HepG2 (cell line): ENCODE measurements at regions not wholly inside any gene's neighbourhood (a gene's known extent, or its start where the extent isn't known, plus 50 kb on each side); places are given as distances from the start of the nearest gene placed in this dataset.

Experiments used
- CERS6 ChIP-seq: sonication (generic); formaldehyde crosslinking; IDR thresholded peaks from 2 replicates; pipeline ENCODE4 v1.5.0; 2020; ENCODE audit warnings: missing genetic modification reagents
- GATA4 ChIP-seq: sonication (generic); IDR thresholded peaks from 2 replicates; pipeline ENCODE4 v1.6.1; 2016; ENCODE audit warnings: antibody characterized with exemption, low read depth, borderline replicate concordance
- MXI1 ChIP-seq: IDR thresholded peaks from 3 replicates; pipeline ENCODE4 v1.6.1; 2012; ENCODE audit warnings: low read depth, low read length, inconsistent platforms, borderline replicate concordance
- MYPOP ChIP-seq: sonication (generic); formaldehyde crosslinking; IDR thresholded peaks from 2 replicates; pipeline ENCODE4 v1.8.1; 2023; ENCODE audit warnings: mild to moderate bottlenecking, moderate library complexity, missing genetic modification reagents
- NFYC ChIP-seq: IDR thresholded peaks from 2 replicates; pipeline ENCODE4 v1.6.1; 2016; ENCODE audit warnings: missing genetic modification reagents, missing compliant biosample characterization
- NR2F6 ChIP-seq, 2 experiments: IDR thresholded peaks; 2 replicates each; pipeline ENCODE4 v1.6.1; 2016; ENCODE audit warnings: antibody characterized with exemption in 1 of 2, mild to moderate bottlenecking in 1 of 2
- PAWR ChIP-seq: sonication (generic); formaldehyde crosslinking; IDR thresholded peaks from 2 replicates; pipeline ENCODE4 v1.4.0; 2020; ENCODE audit warnings: missing genetic modification reagents, mild to moderate bottlenecking, borderline replicate concordance
- RCOR2 ChIP-seq: IDR thresholded peaks from 2 replicates; pipeline ENCODE4 v1.6.1; 2016; ENCODE audit warnings: missing biosample characterization, missing genetic modification reagents
- SMYD3 ChIP-seq: sonication (generic); formaldehyde crosslinking; IDR thresholded peaks from 2 replicates; pipeline ENCODE4 v1.8.1; 2023; ENCODE audit warnings: mild to moderate bottlenecking, missing genetic modification reagents
- THAP11 ChIP-seq: IDR thresholded peaks from 2 replicates; pipeline ENCODE4 v1.6.1; 2016; ENCODE audit warnings: missing biosample characterization, missing genetic modification reagents
- TOE1 ChIP-seq: sonication (generic); formaldehyde crosslinking; IDR thresholded peaks from 2 replicates; pipeline ENCODE4 v1.4.0; 2020; ENCODE audit warnings: mild to moderate bottlenecking, missing genetic modification reagents
- ZBTB43 ChIP-seq: sonication (generic); formaldehyde crosslinking; conservative IDR thresholded peaks from 2 replicates; pipeline ENCODE4 v1.4.0; 2020; ENCODE audit warnings: missing genetic modification reagents
- ZFP36 ChIP-seq: fragments of 150-350 bp; IDR thresholded peaks from 2 replicates; pipeline ENCODE4 v1.6.1; 2018; ENCODE audit warnings: borderline replicate concordance, low read length, low read depth; ENCODE audit not compliant: partially characterized antibody
- ZNF570 ChIP-seq: sonication (generic); formaldehyde crosslinking; IDR thresholded peaks from 2 replicates; pipeline ENCODE4 v1.4.0; 2020; ENCODE audit warnings: mild to moderate bottlenecking, missing genetic modification reagents, borderline replicate concordance
- ZNF614 ChIP-seq: IDR thresholded peaks from 2 replicates; pipeline ENCODE4 v1.6.1; 2018; ENCODE audit warnings: missing biosample characterization, missing genetic modification reagents, inconsistent platforms, borderline replicate concordance
- TF ChIP-seq, protein P1 (sequence below): sonication (generic); formaldehyde crosslinking; IDR thresholded peaks from 2 replicates; pipeline ENCODE4 v1.9.0; 2021; ENCODE audit warnings: missing genetic modification reagents, mild to moderate bottlenecking, borderline replicate concordance
- TF ChIP-seq, protein P2 (sequence below): sonication (generic); formaldehyde crosslinking; IDR thresholded peaks from 2 replicates; pipeline ENCODE4 v1.4.0; 2020; ENCODE audit warnings: missing genetic modification reagents
- TF ChIP-seq, protein P3 (sequence below): sonication (generic); formaldehyde crosslinking; IDR thresholded peaks from 2 replicates; pipeline ENCODE4 v1.5.0; 2020; ENCODE audit warnings: missing genetic modification reagents
- TF ChIP-seq, protein P4 (sequence below): sonication (generic); formaldehyde crosslinking; IDR thresholded peaks from 2 replicates; pipeline ENCODE4 v1.5.0; 2020; ENCODE audit warnings: missing genetic modification reagents

GRCh38 chr6:63452125-63452524, 120.2 kb upstream of the LOC128125822 start (continued):
- TF ChIP-seq, protein P1, sequence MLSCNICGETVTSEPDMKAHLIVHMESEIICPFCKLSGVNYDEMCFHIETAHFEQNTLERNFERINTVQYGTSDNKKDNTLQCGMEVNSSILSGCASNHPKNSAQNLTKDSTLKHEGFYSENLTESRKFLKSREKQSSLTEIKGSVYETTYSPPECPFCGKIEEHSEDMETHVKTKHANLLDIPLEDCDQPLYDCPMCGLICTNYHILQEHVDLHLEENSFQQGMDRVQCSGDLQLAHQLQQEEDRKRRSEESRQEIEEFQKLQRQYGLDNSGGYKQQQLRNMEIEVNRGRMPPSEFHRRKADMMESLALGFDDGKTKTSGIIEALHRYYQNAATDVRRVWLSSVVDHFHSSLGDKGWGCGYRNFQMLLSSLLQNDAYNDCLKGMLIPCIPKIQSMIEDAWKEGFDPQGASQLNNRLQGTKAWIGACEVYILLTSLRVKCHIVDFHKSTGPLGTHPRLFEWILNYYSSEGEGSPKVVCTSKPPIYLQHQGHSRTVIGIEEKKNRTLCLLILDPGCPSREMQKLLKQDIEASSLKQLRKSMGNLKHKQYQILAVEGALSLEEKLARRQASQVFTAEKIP (CRISPR knock-in tag) = no peak
- TF ChIP-seq RCOR2 (CRISPR knock-in tag) (peak; percentile 98), GATA4 (peak; percentile 28; the same call in 1 of the 2 replicates), THAP11 (peak; percentile 84), PAWR (CRISPR knock-in tag) (no peak), NR2F6 (IDR thresholded peaks at IDR 0.05) (peak; percentile 45), NR2F6 (CRISPR knock-in tag; IDR thresholded peaks at IDR 0.05) (peak; percentile 75), MXI1 (peak; percentile 63; the same call in 1 of the 3 replicates), ZFP36 (no peak), SMYD3 (CRISPR knock-in tag) (no peak), NFYC (CRISPR knock-in tag) (no peak), CERS6 (no peak), TOE1 (no peak), MYPOP (CRISPR knock-in tag) (peak; percentile 61; the same call in 1 of the 2 replicates), ZNF614 (CRISPR knock-in tag) (peak; percentile 94), ZNF570 (CRISPR knock-in tag) (no peak), ZBTB43 (CRISPR knock-in tag) (0 out of 2 replicates have a peak, but pooled peaks have one; percentile 47)
- TF ChIP-seq, protein P2, sequence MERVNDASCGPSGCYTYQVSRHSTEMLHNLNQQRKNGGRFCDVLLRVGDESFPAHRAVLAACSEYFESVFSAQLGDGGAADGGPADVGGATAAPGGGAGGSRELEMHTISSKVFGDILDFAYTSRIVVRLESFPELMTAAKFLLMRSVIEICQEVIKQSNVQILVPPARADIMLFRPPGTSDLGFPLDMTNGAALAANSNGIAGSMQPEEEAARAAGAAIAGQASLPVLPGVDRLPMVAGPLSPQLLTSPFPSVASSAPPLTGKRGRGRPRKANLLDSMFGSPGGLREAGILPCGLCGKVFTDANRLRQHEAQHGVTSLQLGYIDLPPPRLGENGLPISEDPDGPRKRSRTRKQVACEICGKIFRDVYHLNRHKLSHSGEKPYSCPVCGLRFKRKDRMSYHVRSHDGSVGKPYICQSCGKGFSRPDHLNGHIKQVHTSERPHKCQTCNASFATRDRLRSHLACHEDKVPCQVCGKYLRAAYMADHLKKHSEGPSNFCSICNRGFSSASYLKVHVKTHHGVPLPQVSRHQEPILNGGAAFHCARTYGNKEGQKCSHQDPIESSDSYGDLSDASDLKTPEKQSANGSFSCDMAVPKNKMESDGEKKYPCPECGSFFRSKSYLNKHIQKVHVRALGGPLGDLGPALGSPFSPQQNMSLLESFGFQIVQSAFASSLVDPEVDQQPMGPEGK (CRISPR knock-in tag) = peak; percentile 52; the same call in 1 of the 2 replicates
- TF ChIP-seq, protein P3, sequence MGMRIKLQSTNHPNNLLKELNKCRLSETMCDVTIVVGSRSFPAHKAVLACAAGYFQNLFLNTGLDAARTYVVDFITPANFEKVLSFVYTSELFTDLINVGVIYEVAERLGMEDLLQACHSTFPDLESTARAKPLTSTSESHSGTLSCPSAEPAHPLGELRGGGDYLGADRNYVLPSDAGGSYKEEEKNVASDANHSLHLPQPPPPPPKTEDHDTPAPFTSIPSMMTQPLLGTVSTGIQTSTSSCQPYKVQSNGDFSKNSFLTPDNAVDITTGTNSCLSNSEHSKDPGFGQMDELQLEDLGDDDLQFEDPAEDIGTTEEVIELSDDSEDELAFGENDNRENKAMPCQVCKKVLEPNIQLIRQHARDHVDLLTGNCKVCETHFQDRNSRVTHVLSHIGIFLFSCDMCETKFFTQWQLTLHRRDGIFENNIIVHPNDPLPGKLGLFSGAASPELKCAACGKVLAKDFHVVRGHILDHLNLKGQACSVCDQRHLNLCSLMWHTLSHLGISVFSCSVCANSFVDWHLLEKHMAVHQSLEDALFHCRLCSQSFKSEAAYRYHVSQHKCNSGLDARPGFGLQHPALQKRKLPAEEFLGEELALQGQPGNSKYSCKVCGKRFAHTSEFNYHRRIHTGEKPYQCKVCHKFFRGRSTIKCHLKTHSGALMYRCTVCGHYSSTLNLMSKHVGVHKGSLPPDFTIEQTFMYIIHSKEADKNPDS (CRISPR knock-in tag) = peak; percentile 60; the same call in 1 of the 2 replicates
- TF ChIP-seq, protein P4, sequence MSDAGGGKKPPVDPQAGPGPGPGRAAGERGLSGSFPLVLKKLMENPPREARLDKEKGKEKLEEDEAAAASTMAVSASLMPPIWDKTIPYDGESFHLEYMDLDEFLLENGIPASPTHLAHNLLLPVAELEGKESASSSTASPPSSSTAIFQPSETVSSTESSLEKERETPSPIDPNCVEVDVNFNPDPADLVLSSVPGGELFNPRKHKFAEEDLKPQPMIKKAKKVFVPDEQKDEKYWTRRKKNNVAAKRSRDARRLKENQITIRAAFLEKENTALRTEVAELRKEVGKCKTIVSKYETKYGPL (CRISPR knock-in tag) = no peak
